Right lobe of liver (tissue), 6 donors: ENCODE measurements at regions not wholly inside any gene's neighbourhood (a gene's known extent, or its start where the extent isn't known, plus 50 kb on each side); places are given as distances from the start of the nearest gene placed in this dataset.

Source experiments
- ATAC-seq, 4 donors: fragments of 200-7000 bp; cut with Tn5 transposase; one replicate each; pipeline ENCODE4 v1.9.1; 2020; ENCODE audit warnings: mild to moderate bottlenecking in 4 of 4, moderate library complexity in 4 of 4
- DNase-seq, 3 donors: peaks; one replicate each; pipeline ENCODE4 v3.0.0-alpha.2; 2020
- H3K27ac ChIP-seq, 3 donors: fragments of 200-600 bp; one replicate each; pipeline ENCODE4 v1.8.0; 2022
- H3K27me3 ChIP-seq, 2 donors: fragments of 200-600 bp; one replicate each; pipeline ENCODE4 v1.8.0; 2022
- H3K36me3 ChIP-seq, 4 donors: fragments of 200-600 bp; sonication (generic) in 1 of 4; one replicate each; pipeline versions ENCODE4 v1.5.1 to v1.8.0; 2017 to 2022; ENCODE audit warnings: control low read depth in 1 of 4
- H3K4me1 ChIP-seq, 4 donors: fragments of 200-600 bp; sonication (generic) in 1 of 4; one replicate each; pipeline versions ENCODE4 v1.5.1 to v1.8.0; 2017 to 2022; ENCODE audit warnings: control low read depth in 1 of 4
- H3K4me3 ChIP-seq, 3 donors: fragments of 200-600 bp; one replicate each; pipeline ENCODE4 v1.8.0; 2022
- H3K9me3 ChIP-seq, 4 donors: fragments of 200-600 bp; sonication (generic) in 1 of 4; one replicate each; pipeline versions ENCODE4 v1.5.1 to v1.8.0; 2017 to 2022; ENCODE audit warnings: control low read depth in 1 of 4
- POLR2A ChIP-seq: fragments of 450-650 bp; IDR thresholded peaks from one replicate; pipeline ENCODE4 v1.6.1; 2017; ENCODE audit warnings: antibody characterized with exemption, mild to moderate bottlenecking
- WGBS: methylation state at CpG from one replicate; pipeline ENCODE4 v1.1.6; 2018; ENCODE audit warnings: low coverage, low lambda C conversion rate; ENCODE audit not compliant: insufficient coverage; ENCODE audit errors: missing lambda C conversion rate; 5-methylcytosine and 5-hydroxymethylcytosine counted together
- intact Hi-C, 2 donors: fragments of 100-400 bp; cut with DNase I; formaldehyde crosslinking; loops; one replicate each; pipeline versions ENCODE4 v1.11.2 to v1.14.1; 2022
- TF ChIP-seq, protein P1 (sequence below), 4 donors: fragments of 200-600 bp in 3 of 4; fragments of 450-650 bp in 1 of 4; IDR thresholded peaks; one replicate each; pipeline versions ENCODE4 v1.5.1 to v1.8.0; 2016 to 2022; ENCODE audit warnings: antibody characterized with exemption in 4 of 4, mild to moderate bottlenecking in 2 of 4
- donor health status: DM: no; HTN: yes; CAD: no.
- donor health status: DM: no; HTN: no; CAD: no.
- donor health status: DM: no; HTN: no; CAD: no.
- donor health status: DM: no; HTN: yes; CAD: no.
- donor health status: DM: no; HTN: yes; CAD: no.

DNA sequence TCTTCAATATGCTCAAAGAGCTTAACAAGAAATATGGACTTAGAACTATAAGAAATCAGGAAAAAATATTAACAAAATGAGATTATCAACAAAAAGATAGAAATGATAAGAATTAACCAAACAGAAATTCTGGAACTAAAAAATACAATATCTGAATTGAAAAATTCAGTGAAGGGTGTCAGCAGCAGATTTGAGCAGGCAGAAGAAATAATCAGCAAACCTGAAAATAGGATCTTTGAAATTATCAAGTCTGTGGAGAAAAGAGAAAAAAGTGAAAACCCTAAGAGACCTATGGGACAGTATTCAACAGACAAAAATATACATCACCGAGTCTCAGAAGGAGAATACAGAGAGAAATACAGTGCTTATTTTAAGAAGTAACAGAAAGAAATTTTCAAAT is 877.8 kb upstream of the AGA start:
- H3K4me1 ChIP-seq = peaks cover 0 to 7% (median 1%) of the 10 kb centered on the region in 4 donors
- 89% methylated on average over 1 of the region's 1 CpG for WGBS
- H3K4me3 ChIP-seq = no peak overlapping the region
- TF ChIP-seq, protein P1, sequence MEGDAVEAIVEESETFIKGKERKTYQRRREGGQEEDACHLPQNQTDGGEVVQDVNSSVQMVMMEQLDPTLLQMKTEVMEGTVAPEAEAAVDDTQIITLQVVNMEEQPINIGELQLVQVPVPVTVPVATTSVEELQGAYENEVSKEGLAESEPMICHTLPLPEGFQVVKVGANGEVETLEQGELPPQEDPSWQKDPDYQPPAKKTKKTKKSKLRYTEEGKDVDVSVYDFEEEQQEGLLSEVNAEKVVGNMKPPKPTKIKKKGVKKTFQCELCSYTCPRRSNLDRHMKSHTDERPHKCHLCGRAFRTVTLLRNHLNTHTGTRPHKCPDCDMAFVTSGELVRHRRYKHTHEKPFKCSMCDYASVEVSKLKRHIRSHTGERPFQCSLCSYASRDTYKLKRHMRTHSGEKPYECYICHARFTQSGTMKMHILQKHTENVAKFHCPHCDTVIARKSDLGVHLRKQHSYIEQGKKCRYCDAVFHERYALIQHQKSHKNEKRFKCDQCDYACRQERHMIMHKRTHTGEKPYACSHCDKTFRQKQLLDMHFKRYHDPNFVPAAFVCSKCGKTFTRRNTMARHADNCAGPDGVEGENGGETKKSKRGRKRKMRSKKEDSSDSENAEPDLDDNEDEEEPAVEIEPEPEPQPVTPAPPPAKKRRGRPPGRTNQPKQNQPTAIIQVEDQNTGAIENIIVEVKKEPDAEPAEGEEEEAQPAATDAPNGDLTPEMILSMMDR (IDR thresholded peaks at IDR 0.05) = no peak
- TF ChIP-seq POLR2A = no peak
- H3K9me3 ChIP-seq = no peaks in the 10 kb centered on the region
- DNase-seq (no peak), ATAC-seq (no peak)
- no peaks in the 10 kb centered on the region for H3K36me3 ChIP-seq
- intact Hi-C loops = no loop called here
- no peaks in the 10 kb centered on the region for H3K27me3 ChIP-seq
- H3K27ac ChIP-seq = no peak overlapping the region

- 23% methylated on average over 5 of the region's 5 CpGs for WGBS
- intact Hi-C loops = no loop called here
- peak in 1 of 3 donors; percentile 54 for DNase-seq
- ATAC-seq = peak; percentile 96 to 99 (median 99)
- Histone ChIP-seq H3K27ac (peak overlapping the region; percentile 11 to 75 (median 55)), H3K36me3 (no peaks in the 10 kb centered on the region), H3K9me3 (no peaks in the 10 kb centered on the region), H3K4me3 (no peak overlapping the region), H3K4me1 (peaks cover 0 to 7% (median 1%) of the 10 kb centered on the region in 4 donors), H3K27me3 (no peaks in the 10 kb centered on the region)
- TF ChIP-seq POLR2A = no peak
- TF ChIP-seq, protein P1 (IDR thresholded peaks at IDR 0.05) = no peak
Observed at GRCh38 chr4:178322524-178323183, 880.4 kb upstream of the AGA start.

GRCh38 chr4:178329226-178329872 is 887.1 kb upstream of the AGA start:
- H3K36me3 ChIP-seq = no peaks in the 10 kb centered on the region
- H3K4me1 ChIP-seq = no peaks in the 10 kb centered on the region
- intact Hi-C loops = no loop called here
- TF ChIP-seq, protein P1 (IDR thresholded peaks at IDR 0.05) = no peak
- no peak for TF ChIP-seq POLR2A
- WGBS = 43% methylated on average over 3 of the region's 3 CpGs
- no peaks in the 10 kb centered on the region for H3K27me3 ChIP-seq
- ATAC-seq = no peak
- no peak overlapping the region for H3K4me3 ChIP-seq
- DNase-seq = no peak
- no peak overlapping the region for H3K27ac ChIP-seq
- no peaks in the 10 kb centered on the region for H3K9me3 ChIP-seq

GRCh38 chr4:178333355-178333754 is 891.1 kb upstream of the AGA start:
- no peaks in the 10 kb centered on the region for H3K9me3 ChIP-seq
- 79% methylated on average over 4 of the region's 4 CpGs for whole genome bisulfite sequencing
- ATAC-seq (no peak), DNase-seq (no peak)
- TF ChIP-seq, protein P1 (IDR thresholded peaks at IDR 0.05) = no peak
- no peak for TF ChIP-seq POLR2A
- H3K27ac ChIP-seq = no peak overlapping the region
- no peaks in the 10 kb centered on the region for H3K27me3 ChIP-seq
- H3K4me1 ChIP-seq = no peaks in the 10 kb centered on the region
- no peaks in the 10 kb centered on the region for H3K36me3 ChIP-seq
- H3K4me3 ChIP-seq = no peak overlapping the region
- intact Hi-C loops = no loop called here
